HG02852 (cell line): ENCODE measurements at regions not wholly inside any gene's neighbourhood (a gene's known extent, or its start where the extent isn't known, plus 50 kb on each side); places are given as distances from the start of the nearest gene placed in this dataset.
"Not testable (repeated sequence)": the region's sequence is repeated elsewhere in the genome, so short reads cannot be mapped to it uniquely, and the experiment has no call there.

Experiments
- ATAC-seq: cut with Tn5 transposase; IDR thresholded peaks from one replicate; pipeline ENCODE4 v1.9.1; 2021; ENCODE audit warnings: mild to moderate bottlenecking, moderate library complexity; ENCODE audit not compliant: unreplicated experiment

- no peak for ATAC-seq
Measured at GRCh38 chr9:106038266-106039001, 344.1 kb downstream of the TMEM38B start.

DNA sequence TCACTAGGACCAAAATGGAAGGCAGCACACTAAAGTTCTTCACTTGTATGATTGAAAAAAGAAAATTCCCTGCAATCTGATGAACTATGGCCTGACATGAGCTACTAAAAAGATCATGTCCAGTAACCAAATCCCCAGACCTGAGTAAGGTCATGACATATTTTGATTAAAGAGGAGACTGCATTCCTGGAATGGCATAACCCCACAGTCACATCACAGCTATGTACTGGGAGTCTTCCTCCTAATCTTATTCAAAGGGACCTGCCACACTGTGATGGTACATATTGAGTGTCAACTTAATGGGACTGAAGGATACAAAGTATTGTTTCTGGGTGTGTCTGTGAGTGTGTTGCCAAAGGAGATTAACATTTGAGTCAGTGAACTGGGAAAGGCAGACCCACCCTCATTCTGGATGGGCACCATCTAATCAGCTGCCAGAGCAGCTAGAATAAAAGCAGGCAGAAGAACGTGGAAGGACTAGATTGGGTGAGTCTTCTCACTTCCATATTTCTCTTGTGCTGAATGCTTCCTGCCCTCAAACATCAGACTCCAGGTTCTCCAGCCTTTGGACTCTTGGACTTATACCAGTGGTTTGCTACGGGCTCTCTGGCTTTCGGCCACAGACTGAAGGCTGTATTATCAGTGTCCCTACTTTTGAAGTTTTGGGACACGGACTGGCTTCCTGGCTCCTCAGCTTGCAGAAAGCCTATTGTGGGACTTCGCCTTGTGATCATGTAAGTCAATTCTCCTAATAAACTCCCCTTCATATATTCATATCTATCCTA is 345.0 kb downstream of the TMEM38B start:
- ATAC-seq = no peak

DNA sequence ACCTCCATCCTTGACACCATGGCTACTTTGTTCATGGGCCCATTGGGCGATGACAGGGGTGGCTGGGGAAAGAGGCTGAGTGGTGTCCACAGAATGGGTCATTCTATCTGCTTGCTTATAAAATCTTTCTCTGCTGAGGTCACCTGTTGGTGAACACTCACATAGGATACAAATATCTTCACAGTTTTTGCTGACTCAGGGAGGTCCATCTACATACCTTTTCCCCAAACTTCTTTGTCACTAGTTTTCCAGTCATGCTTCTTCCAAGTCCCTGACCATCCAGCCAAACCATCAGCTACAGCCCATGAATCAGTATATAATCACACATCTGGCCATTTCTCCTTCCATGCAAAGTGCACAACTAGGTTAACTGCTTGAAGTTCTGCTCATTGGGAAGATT is 347.6 kb downstream of the TMEM38B start:
- ATAC-seq = not testable (repeated sequence)

- ATAC-seq = no peak
Measured at GRCh38 chr9:106051545-106051944, 357.2 kb downstream of the TMEM38B start.

- no peak for ATAC-seq
Measured at GRCh38 chr9:106052166-106052565, 357.8 kb downstream of the TMEM38B start.

- no peak for ATAC-seq
Measured at GRCh38 chr9:106052735-106053134, 358.4 kb downstream of the TMEM38B start.

DNA sequence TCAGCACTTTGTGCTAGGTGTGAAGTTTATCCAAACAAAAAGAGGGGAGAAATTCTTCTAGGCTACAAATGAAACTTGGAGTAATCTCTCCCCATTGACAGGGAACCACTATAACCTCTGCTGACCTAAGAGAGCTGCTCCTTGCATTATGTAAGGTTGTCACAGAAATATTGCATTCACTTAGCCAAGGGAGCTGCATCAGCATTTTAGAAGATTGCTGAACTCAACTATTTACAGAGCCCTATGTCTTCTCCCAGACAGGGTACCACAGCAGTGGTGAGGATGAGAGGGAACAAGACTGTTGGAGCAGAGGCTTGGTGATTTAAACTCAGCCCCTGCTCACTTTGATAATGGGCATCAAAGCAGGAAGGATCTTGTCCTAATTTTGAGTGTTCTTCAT is 362.0 kb downstream of the TMEM38B start:
- no peak for ATAC-seq

GRCh38 chr9:106058460-106058859 is 364.1 kb downstream of the TMEM38B start:
- no peak for ATAC-seq

DNA sequence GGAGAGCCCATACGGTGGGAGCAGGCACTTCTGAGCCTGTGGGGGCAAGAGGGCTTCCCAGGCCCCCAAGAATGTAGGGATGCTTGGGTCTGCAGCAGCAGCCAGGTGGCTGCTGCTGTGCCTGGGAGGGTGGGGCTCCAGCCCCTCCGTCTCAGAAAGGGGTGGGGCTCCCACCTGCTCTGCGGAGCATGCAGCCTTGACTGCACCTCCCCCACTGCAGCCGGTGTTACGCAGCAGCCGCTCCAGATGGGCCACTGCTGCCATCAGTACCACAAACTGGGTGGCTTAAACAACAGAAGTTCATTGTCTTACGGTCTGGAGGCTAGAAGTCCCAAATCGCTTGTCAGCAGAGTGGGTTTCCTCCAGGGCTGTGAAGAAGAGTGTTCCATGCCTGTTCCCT is 365.5 kb downstream of the TMEM38B start:
- ATAC-seq = no peak

DNA sequence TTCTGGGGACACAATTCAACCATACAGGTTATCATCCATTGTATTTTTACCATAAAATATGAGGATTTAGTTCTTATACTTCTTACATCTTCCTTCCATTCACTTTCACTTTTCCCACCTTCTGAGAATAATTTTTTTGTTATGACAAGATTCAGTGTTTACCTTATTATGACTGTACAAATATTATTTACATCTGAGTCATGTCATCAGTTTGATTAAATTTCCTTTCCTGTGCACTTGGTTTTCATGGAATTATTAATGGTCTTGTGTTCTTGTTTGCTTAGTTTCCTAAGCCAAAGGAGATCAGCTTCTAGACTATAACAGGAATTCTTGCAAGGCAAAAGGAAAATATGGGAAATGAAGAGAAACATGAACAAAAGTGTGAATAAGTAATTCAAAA is 366.5 kb downstream of the TMEM38B start:
- ATAC-seq = no peak

DNA sequence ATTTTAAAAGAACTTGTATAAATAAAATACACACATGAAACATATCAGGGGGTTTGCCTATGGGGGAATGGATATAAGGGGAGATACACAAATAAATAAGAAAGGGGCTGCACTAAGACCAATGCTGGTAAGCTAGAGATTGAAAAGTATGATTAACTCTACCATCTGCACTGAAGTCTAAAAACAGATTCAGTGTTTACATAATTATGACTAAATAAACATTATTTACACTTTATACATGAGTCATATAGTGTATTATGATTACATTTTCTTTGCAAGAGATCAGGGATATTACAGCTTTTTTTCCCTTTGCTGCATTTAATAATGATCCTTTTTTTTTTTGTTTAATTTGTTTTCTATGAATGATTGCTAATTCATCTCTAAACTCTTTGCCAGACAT is 367.9 kb downstream of the TMEM38B start:
- no peak for ATAC-seq

- no peak for ATAC-seq
Measured at GRCh38 chr9:106065136-106065535, 370.8 kb downstream of the TMEM38B start.

- no peak for ATAC-seq
Measured at GRCh38 chr9:106065579-106066214, 371.4 kb downstream of the TMEM38B start.

GRCh38 chr9:106066940-106067524 is 372.7 kb downstream of the TMEM38B start:
- no peak for ATAC-seq

DNA sequence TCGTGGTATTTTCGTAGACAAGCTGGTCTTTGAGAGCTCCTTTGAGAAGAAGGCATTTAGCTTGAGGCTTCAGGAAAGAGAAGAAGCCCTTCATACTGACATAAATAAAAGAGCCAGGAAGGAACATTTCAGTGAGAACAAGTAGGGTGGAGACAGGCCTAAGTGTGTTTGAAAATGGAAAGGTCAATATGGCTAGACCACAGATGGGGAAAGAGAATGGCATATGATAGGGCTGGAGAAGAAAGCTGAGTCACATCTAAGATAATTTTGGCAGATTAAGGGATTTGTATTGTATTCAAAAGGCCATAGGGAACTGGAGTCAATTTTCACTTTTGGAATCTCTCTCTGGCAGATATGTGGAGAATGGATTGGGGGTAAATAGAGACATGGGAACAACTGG is 374.9 kb downstream of the TMEM38B start:
- no peak for ATAC-seq

DNA sequence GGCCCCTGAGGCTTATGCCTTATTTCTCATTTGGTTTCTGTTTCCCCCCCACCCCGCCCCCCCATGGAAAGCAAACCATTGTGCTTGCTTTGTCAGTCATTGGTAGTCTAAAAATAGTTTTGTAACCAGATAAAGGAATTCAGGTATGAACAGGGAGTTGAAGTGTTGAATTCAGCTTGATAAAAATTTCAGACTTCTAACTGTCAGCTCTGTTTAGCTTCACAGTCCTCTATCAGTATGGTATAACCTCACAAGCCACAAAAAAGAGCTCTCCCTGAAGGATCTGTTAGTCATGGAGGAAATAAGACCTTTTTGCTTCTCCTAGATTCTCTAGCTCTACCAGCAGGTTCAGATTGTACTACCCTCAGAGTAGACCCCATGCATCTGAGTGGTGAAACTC is 378.1 kb downstream of the TMEM38B start:
- ATAC-seq = no peak

DNA sequence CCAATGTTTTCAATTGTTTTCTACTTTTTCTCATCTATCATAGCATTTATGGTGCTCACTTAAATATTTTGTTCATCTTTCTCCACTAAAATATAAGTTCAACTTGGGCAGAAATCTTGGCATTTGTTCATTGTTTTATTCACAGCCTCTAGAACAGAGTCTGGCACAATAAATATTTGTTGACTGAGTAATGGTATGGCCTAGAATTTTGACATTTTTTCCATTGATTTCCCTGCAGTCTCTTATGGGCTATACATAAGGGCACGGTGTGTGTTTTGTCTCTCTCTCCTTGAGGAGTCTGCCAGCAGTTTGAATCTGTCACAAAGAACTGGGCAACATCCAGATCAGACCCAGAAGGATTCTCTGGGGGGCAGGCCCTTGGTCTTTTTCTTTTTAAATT is 379.7 kb downstream of the TMEM38B start:
- no peak for ATAC-seq

- ATAC-seq = no peak
Measured at GRCh38 chr9:106075236-106075959, 381.1 kb downstream of the TMEM38B start.

- ATAC-seq = no peak
Measured at GRCh38 chr9:106075960-106076327, 381.6 kb downstream of the TMEM38B start.

GRCh38 chr9:106076711-106077110 is 382.4 kb downstream of the TMEM38B start:
- no peak for ATAC-seq

- ATAC-seq = no peak
Measured at GRCh38 chr9:106077731-106078130, 383.4 kb downstream of the TMEM38B start.
